Heart left ventricle (tissue), 16 donors: ENCODE measurements at regions not wholly inside any gene's neighbourhood (a gene's known extent, or its start where the extent isn't known, plus 50 kb on each side); places are given as distances from the start of the nearest gene placed in this dataset.

ENCODE experiments used
- ATAC-seq, 4 donors: fragments of 200-7000 bp; cut with Tn5 transposase; one replicate each; pipeline ENCODE4 v1.9.1; 2020 to 2022; ENCODE audit warnings: moderate library complexity in 4 of 4, mild to moderate bottlenecking in 3 of 4, moderate number of reproducible peaks in 1 of 4
- DNase-seq, 5 donors: peaks; one replicate each; pipeline ENCODE4 v3.0.0-alpha.2; 2020
- H3K27ac ChIP-seq, 12 donors: fragments of 200-600 bp; sonication (generic) in 4 of 12; one replicate each; pipeline versions ENCODE4 v1.5.0 to v1.8.0; 2016 to 2022; ENCODE audit warnings: mild to moderate bottlenecking in 2 of 12
- H3K27me3 ChIP-seq, 9 donors: fragments of 200-600 bp; sonication (generic) in 2 of 9; one replicate each; pipeline versions ENCODE4 v1.5.1 to v1.8.0; 2016 to 2022; ENCODE audit warnings: mild to moderate bottlenecking in 3 of 9
- H3K36me3 ChIP-seq, 9 donors: fragments of 200-600 bp; sonication (generic) in 2 of 9; one replicate each; pipeline versions ENCODE4 v1.5.0 to v1.8.0; 2018 to 2022; ENCODE audit warnings: mild to moderate bottlenecking in 2 of 9
- H3K4me1 ChIP-seq, 12 donors: fragments of 200-600 bp; sonication (generic) in 4 of 12; one replicate each; pipeline versions ENCODE4 v1.5.0 to v1.8.0; 2016 to 2022; ENCODE audit warnings: mild to moderate bottlenecking in 3 of 12
- H3K4me3 ChIP-seq, 12 donors: fragments of 200-600 bp; sonication (generic) in 4 of 12; one replicate each; pipeline versions ENCODE4 v1.5.0 to v1.8.0; 2017 to 2022; ENCODE audit warnings: mild to moderate bottlenecking in 9 of 12, moderate library complexity in 4 of 12
- H3K9me3 ChIP-seq, 12 donors: fragments of 200-600 bp; sonication (generic) in 4 of 12; one replicate each; pipeline versions ENCODE4 v1.5.0 to v1.8.0; 2016 to 2022; ENCODE audit warnings: mild to moderate bottlenecking in 1 of 12
- CTCF ChIP-seq, 12 donors: fragments of 200-600 bp; sonication (generic) in 4 of 12; IDR thresholded peaks; one replicate each; pipeline versions ENCODE4 v1.5.0 to v1.8.0; 2018 to 2022; ENCODE audit warnings: antibody characterized with exemption in 12 of 12, mild to moderate bottlenecking in 5 of 12
- POLR2A ChIP-seq, 2 donors: fragments of 450-650 bp; IDR thresholded peaks; one replicate each; pipeline ENCODE4 v1.6.1; 2017; ENCODE audit warnings: antibody characterized with exemption in 2 of 2, mild to moderate bottlenecking in 2 of 2, moderate library complexity in 2 of 2
- WGBS, 4 donors: extraction: QIAGEN DNeasy Blood & Tissue Kit in 2 of 4; methylation state at CpG; one replicate each; pipeline versions ENCODE4 v1.1.5 to v1.1.7; 2013 to 2018; 5-methylcytosine and 5-hydroxymethylcytosine counted together
- intact Hi-C, 10 donors: fragments of 100-400 bp; cut with DNase I; formaldehyde crosslinking; loops; one replicate each; pipeline versions ENCODE4 v1.11.1 to v1.14.2; 2022
- donor health status: ischemic (EF 13 %, LVEDD 7.1; RV severe dilation, severe dysfunction).
- donor health status: healthy with polysubstance abuse.
- donor health status: DM: no; HTN: yes; CAD: no.
- donor health status: DM: no; HTN: no; CAD: no.
- donor health status: ischemic (EF 25% LVEDD 6.9; RV normal size, moderate dysfunction).
- donor health status: ischemic (EF 25% LVEDD 5.7; RV mildly dilated, moderate dysfunction).
- donor health status: healthy.
- donor health status: DM: yes; HTN: yes; CAD: no.
- donor health status: ischemic (EF 35%, LVEDD 5.7; RV mildly dilated, moderate dysfunction).
- donor health status: nonischemic (EF 11% LVEDD 7.7; RV severe dilation, severe dysfunction).
- donor health status: DM: yes; HTN: yes; CAD: no.
- donor health status: PGD.
- donor health status: ischemic (EF 29% LVEDD 5.4; RV normal size, mild dysfunction).
- donor health status: nonischemic (EF 23%, LVEDD 6.1; RV moderate dilation, normal function).

GRCh38 chr13:93118081-93118615 lies 108.5 kb upstream of the GPC6 start:
- H3K4me1 ChIP-seq = no peaks in the 10 kb centered on the region
- intact Hi-C loops = no loop called here
- H3K27ac ChIP-seq = no peak overlapping the region
- DNase-seq = no peak
- 52 to 64% (median 62%) methylated on average over 3 of the region's 3 CpGs for WGBS, 4 donors
- TF ChIP-seq POLR2A (IDR thresholded peaks at IDR 0.05) (no peak), CTCF (IDR thresholded peaks at IDR 0.05) (no peak)
- H3K9me3 ChIP-seq = no peaks in the 10 kb centered on the region
- no peak overlapping the region for H3K4me3 ChIP-seq
- no peaks in the 10 kb centered on the region for H3K36me3 ChIP-seq
- H3K27me3 ChIP-seq = no peaks in the 10 kb centered on the region
- ATAC-seq = no peak

GRCh38 chr13:93140912-93141311 lies 85.7 kb upstream of the GPC6 start:
- TF ChIP-seq CTCF (IDR thresholded peaks at IDR 0.05) (no peak), POLR2A (IDR thresholded peaks at IDR 0.05) (no peak)
- H3K27ac ChIP-seq = no peak overlapping the region
- 83 to 90% (median 89%) methylated on average over 2 of the region's 2 CpGs for WGBS, 4 donors

GRCh38 chr13:93144031-93144430 lies 82.6 kb upstream of the GPC6 start:
- no peak for ATAC-seq
- TF ChIP-seq CTCF (IDR thresholded peaks at IDR 0.05) (no peak), POLR2A (IDR thresholded peaks at IDR 0.05) (no peak)
- no peak overlapping the region for H3K4me3 ChIP-seq
- no peaks in the 10 kb centered on the region for H3K4me1 ChIP-seq
- DNase-seq = no peak
- no peaks in the 10 kb centered on the region for H3K27me3 ChIP-seq
- WGBS, 4 donors = 68 to 81% (median 74%) methylated on average over 4 of the region's 4 CpGs
- peaks cover 0 to 4% (median 0%) of the 10 kb centered on the region in 12 donors for H3K9me3 ChIP-seq
- no peaks in the 10 kb centered on the region for H3K36me3 ChIP-seq
- intact Hi-C loops = no loop called here
- H3K27ac ChIP-seq = no peak overlapping the region

More at GRCh38 chr13:93140912-93141311, 85.7 kb upstream of the GPC6 start:
- no peaks in the 10 kb centered on the region for H3K4me1 ChIP-seq
- intact Hi-C loops = no loop called here
- H3K27me3 ChIP-seq = no peaks in the 10 kb centered on the region
- peaks cover 0 to 4% (median 0%) of the 10 kb centered on the region in 12 donors for H3K9me3 ChIP-seq
- no peak for ATAC-seq
- no peak overlapping the region for H3K4me3 ChIP-seq
- DNase-seq = no peak
- no peaks in the 10 kb centered on the region for H3K36me3 ChIP-seq

GRCh38 chr13:93145199-93145598 lies 81.4 kb upstream of the GPC6 start:
- Histone ChIP-seq H3K4me1 (no peaks in the 10 kb centered on the region), H3K9me3 (peaks cover 0 to 4% (median 0%) of the 10 kb centered on the region in 12 donors), H3K27ac (no peak overlapping the region), H3K4me3 (no peak overlapping the region), H3K36me3 (no peaks in the 10 kb centered on the region), H3K27me3 (no peaks in the 10 kb centered on the region)
- intact Hi-C loops = no loop called here
- DNase-seq (no peak), ATAC-seq (no peak)
- 71 to 77% (median 73%) methylated on average over 2 of the region's 2 CpGs for WGBS, 4 donors
- TF ChIP-seq CTCF (IDR thresholded peaks at IDR 0.05) (no peak), POLR2A (IDR thresholded peaks at IDR 0.05) (no peak)
